SK-N-SH (cell line): ENCODE measurements at regions not wholly inside any gene's neighbourhood (a gene's known extent, or its start where the extent isn't known, plus 50 kb on each side); places are given as distances from the start of the nearest gene placed in this dataset.

Experiments used
- CTCF ChIA-PET: fragments of 300-600, 350-600 bp; formaldehyde crosslinking; extraction: SDS; loops from one replicate; lab custom pipeline; 2021; lab: Yijun Ruan, JAX
- POLR2A ChIA-PET: fragments of 350-600 bp; sonication (Branson Sonifier 250); formaldehyde crosslinking; extraction: SDS; loops from one replicate; lab custom pipeline; 2020; ENCODE audit warnings: antibody characterized with exemption, inconsistent platforms; lab: Yijun Ruan, JAX
- DNase-seq: peaks from one replicate; pipeline ENCODE4 v3.0.0; 2012
- H2AFZ ChIP-seq: fragments of 200-600 bp; sonication (generic); 2 replicates; pipeline ENCODE4 v1.8.1; 2016; ENCODE audit warnings: antibody characterized with exemption, mild to moderate bottlenecking, low read depth
- H3F3A ChIP-seq: fragments of 200-600 bp; sonication (generic); replicated peaks from 2 replicates; pipeline ENCODE3; 2016; ENCODE audit warnings: antibody characterized with exemption, mild to moderate bottlenecking; ENCODE audit not compliant: insufficient read depth
- H3K27ac ChIP-seq, 2 experiments: fragments of 200-500 bp in 1 of 2; fragments of 200-600 bp in 1 of 2; sonication (Bioruptor generic) in 1 of 2; sonication (generic), shearing (Covaris generic) in 1 of 2; 2 replicates each; pipeline versions ENCODE4 v1.5.1 to v1.6.1; 2014 to 2016; ENCODE audit warnings: low read depth in 2 of 2, inconsistent platforms in 1 of 2, low read length in 1 of 2, mild to moderate bottlenecking in 1 of 2, mixed read lengths in 1 of 2
- H3K27me3 ChIP-seq: fragments of 200-600 bp; sonication (generic), shearing (Covaris generic); 2 replicates; pipeline ENCODE4 v1.6.1; 2016; ENCODE audit warnings: mixed run types; ENCODE audit not compliant: insufficient read depth
- H3K36me3 ChIP-seq, 2 experiments: fragments of 200-500 bp in 1 of 2; fragments of 200-600 bp in 1 of 2; sonication (Bioruptor generic) in 1 of 2; sonication (generic) in 1 of 2; replicated peaks in 1 of 2; 2 replicates each; pipeline versions ENCODE3 to v1.5.1; 2014 to 2016; ENCODE audit warnings: low read length in 1 of 2, mild to moderate bottlenecking in 1 of 2; ENCODE audit not compliant: insufficient read depth in 2 of 2, control insufficient read depth in 1 of 2
- H3K4me1 ChIP-seq, 2 experiments: fragments of 200-500 bp in 1 of 2; fragments of 200-600 bp in 1 of 2; sonication (Bioruptor generic) in 1 of 2; sonication (generic), shearing (Covaris generic) in 1 of 2; 2 replicates each; pipeline versions ENCODE4 v1.5.1 to v1.6.1; 2014 to 2016; ENCODE audit warnings: low read depth in 1 of 2, low read length in 1 of 2, mixed run types in 1 of 2; ENCODE audit not compliant: insufficient read depth in 2 of 2, control insufficient read depth in 1 of 2
- H3K4me2 ChIP-seq: fragments of 200-600 bp; sonication (generic), shearing (Covaris generic); 2 replicates; pipeline ENCODE4 v1.6.1; 2017; ENCODE audit warnings: mixed run types
- H3K4me3 ChIP-seq, 2 experiments: fragments of 200-500 bp in 1 of 2; fragments of 200-600 bp in 1 of 2; sonication (Bioruptor generic) in 1 of 2; sonication (generic), shearing (Covaris generic) in 1 of 2; 2 replicates each; pipeline versions ENCODE4 v1.5.1 to v1.8.1; 2014 to 2016; ENCODE audit warnings: low read depth in 2 of 2, inconsistent platforms in 1 of 2, low read length in 1 of 2, mild to moderate bottlenecking in 1 of 2, mixed read lengths in 1 of 2, moderate library complexity in 1 of 2
- H3K79me2 ChIP-seq: fragments of 200-600 bp; sonication (generic); 2 replicates; pipeline ENCODE4 v1.8.1; 2017; ENCODE audit warnings: mild to moderate bottlenecking; ENCODE audit not compliant: insufficient read depth
- H3K9ac ChIP-seq: fragments of 200-600 bp; sonication (generic); 2 replicates; pipeline ENCODE4 v1.6.1; 2017; ENCODE audit warnings: mixed run types
- H3K9me2 ChIP-seq: fragments of 200-600 bp; sonication (generic); 2 replicates; pipeline ENCODE4 v1.6.1; 2017; ENCODE audit warnings: mixed run types
- H3K9me3 ChIP-seq: fragments of 200-600 bp; sonication (generic); 2 replicates; pipeline ENCODE4 v1.6.1; 2017; ENCODE audit warnings: mixed run types, mild to moderate bottlenecking, moderate library complexity
- H4K20me1 ChIP-seq: fragments of 200-600 bp; sonication (generic); 2 replicates; pipeline ENCODE4 v1.6.1; 2017; ENCODE audit warnings: mild to moderate bottlenecking, mixed run types; ENCODE audit not compliant: insufficient read depth
- CHD2 ChIP-seq: fragments of 150-350 bp; IDR thresholded peaks from 2 replicates; pipeline ENCODE4 v1.6.1; 2018; ENCODE audit warnings: low read length; ENCODE audit not compliant: partially characterized antibody
- FOSL2 ChIP-seq: IDR thresholded peaks from 2 replicates; pipeline ENCODE4 v1.4.0; 2012; ENCODE audit warnings: low read depth, mild to moderate bottlenecking, moderate library complexity, borderline replicate concordance
- FOXJ3 ChIP-seq: sonication (generic); formaldehyde crosslinking; IDR thresholded peaks from 2 replicates; pipeline ENCODE4 v1.5.1; 2020; ENCODE audit warnings: mild to moderate bottlenecking, missing genetic modification reagents
- GATA2 ChIP-seq: sonication (generic); formaldehyde crosslinking; IDR thresholded peaks from 2 replicates; pipeline ENCODE4 v1.5.0; 2020; ENCODE audit warnings: mild to moderate bottlenecking, missing genetic modification reagents
- IRF3 ChIP-seq: fragments of 150-350 bp; IDR thresholded peaks from 2 replicates; pipeline ENCODE4 v1.6.1; 2016; ENCODE audit warnings: mild to moderate bottlenecking, low read depth, low read length
- JUND ChIP-seq: IDR thresholded peaks from 2 replicates; pipeline ENCODE4 v1.4.0; 2012
- MAX ChIP-seq: IDR thresholded peaks from 2 replicates; pipeline ENCODE4 v1.4.0; 2012; ENCODE audit warnings: low read depth
- NFIC ChIP-seq: IDR thresholded peaks from 2 replicates; pipeline ENCODE4 v1.4.0; 2012; ENCODE audit warnings: borderline replicate concordance
- NRF1 ChIP-seq: IDR thresholded peaks from 2 replicates; pipeline ENCODE4 v1.6.1; 2012; ENCODE audit warnings: low read depth, mild to moderate bottlenecking, low read length
- RCOR1 ChIP-seq: fragments of 150-350 bp; IDR thresholded peaks from 2 replicates; pipeline ENCODE4 v1.6.1; 2017; ENCODE audit warnings: antibody characterized with exemption, low read length
- SIN3A ChIP-seq: IDR thresholded peaks from 2 replicates; pipeline ENCODE4 v1.6.1; 2012; ENCODE audit warnings: low read depth, mild to moderate bottlenecking, low read length, moderate library complexity, borderline replicate concordance
- SMC3 ChIP-seq: IDR thresholded peaks from 2 replicates; pipeline ENCODE4 v1.6.1; 2012; ENCODE audit warnings: low read depth, low read length, improper control_type of control experiment
- TCF12 ChIP-seq: IDR thresholded peaks from 2 replicates; pipeline ENCODE4 v1.4.0; 2012
- TEAD4 ChIP-seq: IDR thresholded peaks from 2 replicates; pipeline ENCODE4 v1.4.0; 2012; ENCODE audit warnings: mild to moderate bottlenecking, borderline replicate concordance; ENCODE audit not compliant: insufficient read depth
- USF2 ChIP-seq: fragments of 150-350 bp; IDR thresholded peaks from 2 replicates; pipeline ENCODE4 v1.6.1; 2017; ENCODE audit warnings: antibody characterized with exemption, low read length, low read depth, borderline replicate concordance
- YY1 ChIP-seq: IDR thresholded peaks from 2 replicates; pipeline ENCODE4 v1.4.0; 2012; ENCODE audit warnings: low read depth, mild to moderate bottlenecking
- ZBTB33 ChIP-seq: IDR thresholded peaks from 2 replicates; pipeline ENCODE4 v1.4.0; 2012; ENCODE audit warnings: low read depth, borderline replicate concordance
- WGBS: methylation state at CpG from one replicate; pipeline ENCODE4 v1.1.6; 2017; ENCODE audit warnings: low lambda C conversion rate; 5-methylcytosine and 5-hydroxymethylcytosine counted together

- Histone ChIP-seq H3K9ac (no peak overlapping the region), H3K79me2 (no peaks in the 10 kb centered on the region), H3K4me2 (no peak overlapping the region), H3F3A (no peaks in the 10 kb centered on the region), H3K27ac (no peak overlapping the region), H3K27me3 (no peaks in the 10 kb centered on the region), H3K9me2 (no peaks in the 10 kb centered on the region), H3K4me3 (no peak overlapping the region), H3K4me1 (no peaks in the 10 kb centered on the region), H3K36me3 (no peaks in the 10 kb centered on the region), H2AFZ (no peak overlapping the region), H4K20me1 (no peaks in the 10 kb centered on the region), H3K9me3 (no peaks in the 10 kb centered on the region)
- CTCF ChIA-PET = no interaction called here
- TF ChIP-seq SMC3 (no peak), IRF3 (no peak)
- POLR2A ChIA-PET = no interaction called here
- no peak for DNase-seq
Measured at GRCh38 chr5:155381654-155382053, 368.1 kb downstream of the KIF4B start.

- Histone ChIP-seq H3K9me3 (no peaks in the 10 kb centered on the region), H3K27me3 (no peaks in the 10 kb centered on the region)
- POLR2A ChIA-PET = no interaction called here
Measured at GRCh38 chr5:155389498-155389897, 375.9 kb downstream of the KIF4B start.

More at GRCh38 chr5:155389498-155389897, 375.9 kb downstream of the KIF4B start:
- H3K9ac ChIP-seq = no peak overlapping the region
- H3F3A ChIP-seq = no peaks in the 10 kb centered on the region
- H3K79me2 ChIP-seq = no peaks in the 10 kb centered on the region
- no peaks in the 10 kb centered on the region for H3K9me2 ChIP-seq
- WGBS = 14% methylated on average over 4 of the region's 4 CpGs
- H3K36me3 ChIP-seq = no peaks in the 10 kb centered on the region
- no peak overlapping the region for H3K27ac ChIP-seq
- no peak for DNase-seq
- H3K4me1 ChIP-seq = no peaks in the 10 kb centered on the region
- no peak for TF ChIP-seq ZBTB33
- TF ChIP-seq NRF1 = no peak
- TF ChIP-seq FOXJ3 (CRISPR knock-in tag) = no peak
- no peak for TF ChIP-seq JUND
- no peak for TF ChIP-seq SIN3A
- TF ChIP-seq IRF3 = no peak
- no peak for TF ChIP-seq RCOR1
- TF ChIP-seq FOSL2 = no peak
- no peak for TF ChIP-seq NFIC
- no peak for TF ChIP-seq TEAD4
- TF ChIP-seq GATA2 = no peak
- TF ChIP-seq MAX = no peak
- no peak for TF ChIP-seq YY1
- no peak for TF ChIP-seq TCF12
- no peak for TF ChIP-seq USF2
- no peak for TF ChIP-seq CHD2
- CTCF ChIA-PET = no interaction called here
- H2AFZ ChIP-seq = no peak overlapping the region
- no peaks in the 10 kb centered on the region for H4K20me1 ChIP-seq
- H3K4me2 ChIP-seq = no peak overlapping the region
- H3K4me3 ChIP-seq = no peak overlapping the region
